Mesenchymal stem cell (in vitro differentiated cells and primary cell): ENCODE measurements at regions not wholly inside any gene's neighbourhood (a gene's known extent, or its start where the extent isn't known, plus 50 kb on each side); places are given as distances from the start of the nearest gene placed in this dataset.

Source experiments
- DNase-seq: peaks from one replicate; pipeline ENCODE4 v3.0.0-alpha.2; 2013
- H2AFZ ChIP-seq: one replicate; pipeline ENCODE4 v1.6.1; 2013; ENCODE audit warnings: low read depth, mild to moderate bottlenecking, control low read depth, inconsistent platforms, low read length, moderate library complexity
- H2AK5ac ChIP-seq: 2 replicates; pipeline ENCODE4 v1.6.1; 2013; ENCODE audit warnings: low read length, moderate library complexity, mild to moderate bottlenecking, inconsistent platforms; ENCODE audit not compliant: severe bottlenecking
- H2BK120ac ChIP-seq: one replicate; pipeline ENCODE4 v1.6.1; 2013; ENCODE audit warnings: low read depth, mild to moderate bottlenecking, inconsistent platforms, low read length, moderate library complexity
- H2BK12ac ChIP-seq, 2 experiments: one replicate each; pipeline ENCODE4 v1.6.1; 2013; ENCODE audit warnings: inconsistent platforms in 2 of 2, low read length in 2 of 2, mild to moderate bottlenecking in 2 of 2, moderate library complexity in 2 of 2, control low read depth in 1 of 2
- H2BK15ac ChIP-seq: one replicate; pipeline ENCODE4 v1.6.1; 2013; ENCODE audit warnings: mild to moderate bottlenecking, low read depth, inconsistent platforms; ENCODE audit not compliant: poor library complexity, severe bottlenecking
- H2BK5ac ChIP-seq: 2 replicates; pipeline ENCODE4 v1.6.1; 2013; ENCODE audit warnings: low read depth, mild to moderate bottlenecking, low read length, control low read depth, inconsistent platforms; ENCODE audit not compliant: poor library complexity, severe bottlenecking
- H3K14ac ChIP-seq, 2 experiments: one replicate each; pipeline ENCODE4 v1.6.1; 2013; ENCODE audit warnings: inconsistent platforms in 2 of 2, low read length in 2 of 2, control low read depth in 1 of 2, mild to moderate bottlenecking in 1 of 2, moderate library complexity in 1 of 2
- H3K18ac ChIP-seq, 2 experiments: one replicate each; pipeline ENCODE4 v1.6.1; 2013; ENCODE audit warnings: inconsistent platforms in 2 of 2, low read length in 2 of 2, control low read depth in 1 of 2, low read depth in 1 of 2, mild to moderate bottlenecking in 1 of 2
- H3K23ac ChIP-seq, 2 experiments: one replicate each; pipeline ENCODE4 v1.6.1; 2013; ENCODE audit warnings: inconsistent platforms in 2 of 2, low read length in 2 of 2, mild to moderate bottlenecking in 2 of 2, moderate library complexity in 2 of 2, control low read depth in 1 of 2
- H3K27ac ChIP-seq: 2 replicates; pipeline ENCODE4 v1.5.1; 2013; ENCODE audit warnings: mild to moderate bottlenecking, moderate library complexity, low read length, control low read depth, inconsistent platforms; ENCODE audit not compliant: poor library complexity, severe bottlenecking
- H3K27me3 ChIP-seq, 2 experiments: 2 replicates each; pipeline versions ENCODE4 v1.6.1 to v1.7.0; 2013; ENCODE audit warnings: low read length in 2 of 2, mild to moderate bottlenecking in 2 of 2, moderate library complexity in 2 of 2, control low read depth in 1 of 2, inconsistent platforms in 1 of 2; ENCODE audit not compliant: control insufficient read depth in 1 of 2, insufficient read depth in 1 of 2
- H3K36me3 ChIP-seq, 2 experiments: 2 replicates each; pipeline versions ENCODE4 v1.6.1 to v1.7.0; 2013; ENCODE audit warnings: low read length in 2 of 2, control low read depth in 1 of 2, inconsistent platforms in 1 of 2, low read depth in 1 of 2, mild to moderate bottlenecking in 1 of 2; ENCODE audit not compliant: insufficient read depth in 2 of 2, control insufficient read depth in 1 of 2
- H3K4ac ChIP-seq, 2 experiments: one replicate each; pipeline ENCODE4 v1.6.1; 2013; ENCODE audit warnings: inconsistent platforms in 2 of 2, low read length in 2 of 2, mild to moderate bottlenecking in 2 of 2, moderate library complexity in 2 of 2, control low read depth in 1 of 2, low read depth in 1 of 2
- H3K4me1 ChIP-seq: 2 replicates; pipeline ENCODE4 v1.6.1; 2013; ENCODE audit warnings: low read depth, low read length, control low read depth; ENCODE audit not compliant: control insufficient read depth, insufficient read depth
- H3K4me2 ChIP-seq: 2 replicates; pipeline ENCODE4 v1.6.1; 2013; ENCODE audit warnings: low read length, mild to moderate bottlenecking, inconsistent platforms; ENCODE audit not compliant: poor library complexity, severe bottlenecking
- H3K4me3 ChIP-seq, 2 experiments: 2 replicates each; pipeline versions ENCODE4 v1.5.1 to v1.7.0; 2013; ENCODE audit warnings: low read length in 2 of 2, mild to moderate bottlenecking in 2 of 2, control low read depth in 1 of 2, low read depth in 1 of 2; ENCODE audit not compliant: insufficient read depth in 1 of 2
- H3K79me1 ChIP-seq: replicated peaks from 2 replicates; pipeline ENCODE4 v1.6.1; 2013; ENCODE audit warnings: mild to moderate bottlenecking, control low read depth, low read length, inconsistent platforms; ENCODE audit not compliant: poor library complexity, severe bottlenecking
- H3K9ac ChIP-seq: 2 replicates; pipeline ENCODE4 v1.7.0; 2013; ENCODE audit warnings: mild to moderate bottlenecking, low read length, moderate library complexity
- H3K9me3 ChIP-seq: 2 replicates; pipeline ENCODE4 v1.7.0; 2013; ENCODE audit warnings: mild to moderate bottlenecking, low read length; ENCODE audit not compliant: control insufficient read depth
- H4K8ac ChIP-seq: one replicate; pipeline ENCODE4 v1.6.1; 2013; ENCODE audit warnings: inconsistent platforms, mild to moderate bottlenecking, low read length, moderate library complexity
- H4K91ac ChIP-seq: one replicate; pipeline ENCODE4 v1.6.1; 2013; ENCODE audit warnings: mild to moderate bottlenecking, low read length, inconsistent platforms
- WGBS: methylation state at CpG from one replicate; pipeline ENCODE4 v1.1.7; 2013; ENCODE audit warnings: mixed read lengths; 5-methylcytosine and 5-hydroxymethylcytosine counted together

GRCh38 chr11:112748713-112749543 is 212.3 kb upstream of the NCAM1 start:
- 18% methylated on average over 8 of the region's 10 CpGs for WGBS
- Histone ChIP-seq H4K8ac (no peak overlapping the region), H2BK12ac (no peak overlapping the region), H2BK5ac (no peak overlapping the region), H2AK5ac (no peak overlapping the region), H3K4ac (no peak overlapping the region), H3K4me1 (no peaks in the 10 kb centered on the region), H3K23ac (no peak overlapping the region), H2BK120ac (no peak overlapping the region), H3K79me1 (no peaks in the 10 kb centered on the region), H3K9me3 (no peaks in the 10 kb centered on the region), H3K4me3 (no peak overlapping the region), H2BK15ac (no peak overlapping the region), H2AFZ (no peak overlapping the region), H3K9ac (no peak overlapping the region), H3K27ac (no peak overlapping the region), H3K14ac (no peak overlapping the region), H3K18ac (no peak overlapping the region), H3K27me3 (peaks cover 0 to 57% of the 10 kb centered on the region in 2 experiments), H4K91ac (no peak overlapping the region), H3K4me2 (no peak overlapping the region), H3K36me3 (no peaks in the 10 kb centered on the region)
- no peak for DNase-seq

- Histone ChIP-seq H3K9ac (no peak overlapping the region), H4K91ac (no peak overlapping the region), H4K8ac (no peak overlapping the region), H3K23ac (no peak overlapping the region), H3K14ac (no peak overlapping the region), H3K27ac (no peak overlapping the region), H3K36me3 (no peaks in the 10 kb centered on the region), H3K4me1 (no peaks in the 10 kb centered on the region), H3K18ac (no peak overlapping the region), H2BK12ac (no peak overlapping the region), H2AFZ (no peak overlapping the region), H3K4ac (no peak overlapping the region), H2AK5ac (no peak overlapping the region), H3K4me3 (no peak overlapping the region), H2BK5ac (no peak overlapping the region), H2BK15ac (no peak overlapping the region), H3K79me1 (no peaks in the 10 kb centered on the region), H3K9me3 (no peaks in the 10 kb centered on the region), H3K4me2 (no peak overlapping the region), H3K27me3 (peaks cover 0 to 38% of the 10 kb centered on the region in 2 experiments), H2BK120ac (no peak overlapping the region)
- 52% methylated on average over 4 of the region's 4 CpGs for whole genome bisulfite sequencing
- no peak for DNase-seq
Observed at GRCh38 chr11:112751329-112751728, 209.9 kb upstream of the NCAM1 start.

GRCh38 chr11:112751772-112752171 is 209.4 kb upstream of the NCAM1 start:
- no peak for DNase-seq
- no peak overlapping the region for H2BK120ac ChIP-seq
- H2BK12ac ChIP-seq, result no peak overlapping the region
- no peaks in the 10 kb centered on the region for H3K9me3 ChIP-seq
- H3K27me3 ChIP-seq, result peaks cover 0 to 33% of the 10 kb centered on the region in 2 experiments
- WGBS, result 67% methylated on average over 2 of the region's 2 CpGs
- no peak overlapping the region for H3K18ac ChIP-seq
- H4K91ac ChIP-seq, result no peak overlapping the region
- no peaks in the 10 kb centered on the region for H3K4me1 ChIP-seq
- no peak overlapping the region for H2BK5ac ChIP-seq
- no peak overlapping the region for H2BK15ac ChIP-seq
- no peak overlapping the region for H3K4me2 ChIP-seq
- H3K23ac ChIP-seq, result no peak overlapping the region
- no peak overlapping the region for H2AK5ac ChIP-seq
- H3K36me3 ChIP-seq, result no peaks in the 10 kb centered on the region
- H3K9ac ChIP-seq, result no peak overlapping the region
- H3K4me3 ChIP-seq, result no peak overlapping the region
- no peak overlapping the region for H2AFZ ChIP-seq
- no peak overlapping the region for H3K4ac ChIP-seq
- H3K27ac ChIP-seq, result no peak overlapping the region
- H3K79me1 ChIP-seq, result no peaks in the 10 kb centered on the region
- H3K14ac ChIP-seq, result no peak overlapping the region
- H4K8ac ChIP-seq, result no peak overlapping the region

- H3K4me2 ChIP-seq, result no peak overlapping the region
- peaks cover 0 to 30% of the 10 kb centered on the region in 2 experiments for H3K27me3 ChIP-seq
- no peaks in the 10 kb centered on the region for H3K36me3 ChIP-seq
- H3K4ac ChIP-seq, result no peak overlapping the region
- no peak overlapping the region for H3K14ac ChIP-seq
- no peak overlapping the region for H2AFZ ChIP-seq
- H2AK5ac ChIP-seq, result no peak overlapping the region
- no peaks in the 10 kb centered on the region for H3K79me1 ChIP-seq
- no peak for DNase-seq
- no peak overlapping the region for H2BK5ac ChIP-seq
- H3K4me1 ChIP-seq, result no peaks in the 10 kb centered on the region
- no peak overlapping the region for H3K18ac ChIP-seq
- H3K23ac ChIP-seq, result no peak overlapping the region
- H4K8ac ChIP-seq, result no peak overlapping the region
- H2BK15ac ChIP-seq, result no peak overlapping the region
- H2BK12ac ChIP-seq, result no peak overlapping the region
- 71% methylated on average over 4 of the region's 4 CpGs for WGBS
- no peak overlapping the region for H3K4me3 ChIP-seq
- H3K9me3 ChIP-seq, result no peaks in the 10 kb centered on the region
- no peak overlapping the region for H3K9ac ChIP-seq
- no peak overlapping the region for H2BK120ac ChIP-seq
- no peak overlapping the region for H3K27ac ChIP-seq
- H4K91ac ChIP-seq, result no peak overlapping the region
Observed at GRCh38 chr11:112752563-112752962, 208.7 kb upstream of the NCAM1 start.
